ENCODE measurements at regions not wholly inside any gene's neighbourhood (a gene's known extent, or its start where the extent isn't known, plus 50 kb on each side); places are given as distances from the start of the nearest gene placed in this dataset.

DNA sequence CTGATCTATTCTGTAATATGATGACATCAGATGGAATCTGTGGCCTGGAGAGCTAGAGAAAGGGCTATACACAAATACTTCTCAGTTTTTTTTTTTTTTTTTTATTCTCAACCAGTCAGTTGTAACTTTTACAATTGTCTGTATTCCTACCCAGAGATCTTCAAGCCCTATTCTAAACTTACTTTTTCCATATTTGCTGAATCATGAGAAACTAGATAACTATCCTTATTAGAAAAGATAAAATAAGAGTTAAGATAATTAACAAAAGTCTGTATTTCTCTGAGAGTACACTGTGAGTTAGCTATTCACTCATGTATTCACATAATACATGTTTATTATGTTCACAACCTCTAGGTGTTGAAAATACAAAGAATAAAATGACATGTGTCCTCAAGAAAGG is 1575.9 kb downstream of the EFNA5 start:
- no peak for TF ChIP-seq NFRKB (IDR thresholded peaks at IDR 0.05)
- TF ChIP-seq FOXM1 (IDR thresholded peaks at IDR 0.05; ENCODE audit: borderline replicate concordance): no peak
- no peak for TF ChIP-seq L3MBTL2 (conservative IDR thresholded peaks at IDR 0.05)
- TF ChIP-seq SP1 (IDR thresholded peaks at IDR 0.05): no peak
- no peak for TF ChIP-seq ELF4 (IDR thresholded peaks at IDR 0.05)
- TF ChIP-seq FOXK2 (IDR thresholded peaks at IDR 0.05): no peak
- no peak for TF ChIP-seq FOXA1 (IDR thresholded peaks at IDR 0.05)
- TF ChIP-seq LEF1 (IDR thresholded peaks at IDR 0.05; ENCODE audit: borderline replicate concordance): no peak
- TF ChIP-seq ARNT (IDR thresholded peaks at IDR 0.05): no peak
- no peak for TF ChIP-seq CTBP1 (IDR thresholded peaks at IDR 0.05; ENCODE audit: borderline replicate concordance)
- TF ChIP-seq ZNF384 (IDR thresholded peaks at IDR 0.05): no peak
- TF ChIP-seq BHLHE40 (IDR thresholded peaks at IDR 0.05; ENCODE audit: borderline replicate concordance): no peak
- TF ChIP-seq TARDBP (IDR thresholded peaks at IDR 0.05): no peak

Measured in HEK293T (cell line).